ENCODE measurements at regions not wholly inside any gene's neighbourhood (a gene's known extent, or its start where the extent isn't known, plus 50 kb on each side); places are given as distances from the start of the nearest gene placed in this dataset.
"Not testable (repeated sequence)": the region's sequence is repeated elsewhere in the genome, so short reads cannot be mapped to it uniquely, and the experiment has no call there.

DNA sequence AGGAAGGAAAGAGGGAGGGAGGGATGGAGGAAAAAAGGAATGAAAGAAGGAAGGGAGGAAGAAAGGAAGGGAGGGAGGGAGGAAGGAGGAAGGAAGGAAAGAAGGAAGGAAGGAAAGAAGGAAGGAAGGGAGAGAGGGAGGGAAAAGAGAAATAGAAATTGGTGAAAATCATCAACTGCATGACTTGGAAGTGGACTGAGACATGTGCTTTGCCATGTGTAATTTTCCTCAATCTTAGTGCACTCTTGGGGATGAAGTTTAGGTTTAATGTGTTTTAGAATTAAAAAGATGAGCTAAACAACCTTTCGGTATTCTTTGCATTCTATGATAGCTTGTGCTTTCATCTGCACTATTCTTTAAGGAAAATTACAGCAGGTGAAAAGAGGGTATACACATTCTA is 320.1 kb upstream of the GALNT5 start:
- in situ Hi-C loops (cut with MboI; ENCODE audit: low pct_unique_long_range_greater_than_20kb in 2 of 9, low sequenced_read_pairs in 9 of 9, unreplicated experiment in 9 of 9) = no loop called here
- no peak for ATAC-seq (replicated peaks in 6 of 8)
- no peak overlapping the region for H3K27ac ChIP-seq
- H3K4me3 ChIP-seq = no peak overlapping the region
- H3K4me1 ChIP-seq (replicated peaks in 1 of 2) = no peaks in the 10 kb centered on the region
- 0 to 100% (median 80%) methylated on average over 1 of the region's 1 CpG; no CpG with 5 or more reads in 1 of the 10 experiments for WGBS, 10 experiments

DNA sequence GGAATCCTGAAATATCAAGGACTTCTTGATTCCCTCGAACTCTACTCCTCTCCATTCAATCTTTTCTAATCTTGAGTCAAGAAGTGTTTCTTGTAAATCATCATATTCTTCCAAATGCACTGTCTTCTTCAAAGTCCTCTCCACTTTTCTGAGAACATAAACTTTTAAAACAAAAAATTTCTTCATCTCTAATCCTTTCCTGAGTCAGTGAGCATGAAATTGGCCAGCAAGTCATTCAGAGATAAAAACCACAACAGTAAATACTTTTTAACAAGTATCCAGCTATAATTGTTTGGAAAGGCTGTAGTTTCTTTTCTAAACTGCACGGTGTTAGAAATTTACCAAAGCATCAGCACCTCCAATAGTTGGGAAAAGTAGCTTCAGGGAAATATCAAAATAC is 312.6 kb upstream of the GALNT5 start:
- Histone ChIP-seq H3K4me1 (replicated peaks in 1 of 2) (no peaks in the 10 kb centered on the region), H3K27ac (no peak overlapping the region), H3K4me3 (no peak overlapping the region)
- ATAC-seq (replicated peaks in 6 of 8) = no peak
- WGBS, 10 experiments = 0 to 90% (median 53%) methylated on average over 1 to 2 of the region's 2 CpGs; no CpG with 5 or more reads in 2 of the 10 experiments
- in situ Hi-C loops (cut with MboI; ENCODE audit: low pct_unique_long_range_greater_than_20kb in 2 of 9, low sequenced_read_pairs in 9 of 9, unreplicated experiment in 9 of 9) = no loop called here

DNA sequence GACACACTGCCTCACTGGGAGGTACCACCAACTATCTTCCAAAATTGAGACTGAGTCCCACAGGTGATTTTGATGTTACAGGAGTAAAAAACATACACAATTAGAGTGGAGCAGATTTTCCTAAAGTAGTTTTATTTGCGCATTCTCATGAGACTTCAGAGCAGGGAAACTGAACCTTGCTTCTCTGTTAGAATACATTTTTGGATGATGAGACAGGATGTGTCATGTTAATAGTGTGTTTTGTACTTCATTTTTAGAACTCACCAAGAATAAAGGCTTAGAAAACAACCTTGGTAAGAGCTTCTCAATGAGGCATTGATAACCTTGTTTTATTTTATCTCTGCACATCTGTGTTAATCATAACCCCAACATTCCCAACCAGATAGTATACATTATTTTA is 310.2 kb upstream of the GALNT5 start:
- in situ Hi-C loops (cut with MboI; ENCODE audit: low pct_unique_long_range_greater_than_20kb in 2 of 9, low sequenced_read_pairs in 9 of 9, unreplicated experiment in 9 of 9) = no loop called here
- 67 to 100% (median 100%) methylated on average over 1 of the region's 1 CpG; no CpG with 5 or more reads in 2 of the 10 experiments for WGBS, 10 experiments
- no peak for ATAC-seq (replicated peaks in 6 of 8)
- Histone ChIP-seq H3K4me3 (no peak overlapping the region), H3K4me1 (replicated peaks in 1 of 2) (no peaks in the 10 kb centered on the region), H3K27ac (no peak overlapping the region)

DNA sequence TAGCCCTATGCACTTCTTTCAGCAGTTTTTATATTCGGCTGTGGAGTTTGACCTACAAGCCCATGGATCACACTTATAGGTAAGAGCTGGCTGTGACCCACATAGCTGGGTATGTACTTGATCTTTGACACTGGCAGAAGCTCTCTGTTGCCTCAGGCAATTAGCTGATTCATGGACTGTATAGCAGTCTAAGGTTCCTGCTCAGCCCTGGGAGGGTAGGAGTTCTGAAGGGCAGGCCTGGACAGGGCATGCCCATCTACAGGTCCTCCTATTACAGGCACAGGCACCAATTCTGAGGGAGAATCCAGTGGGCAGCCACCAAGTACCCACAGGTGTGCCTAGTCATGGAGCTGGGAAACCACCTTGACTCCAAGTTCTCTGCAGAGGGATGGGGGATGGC is 301.8 kb upstream of the GALNT5 start:
- Histone ChIP-seq H3K4me1 (replicated peaks in 1 of 2) (no peaks in the 10 kb centered on the region), H3K27ac (no peak overlapping the region), H3K4me3 (no peak overlapping the region)
- 38 to 100% (median 87%) methylated on average over 1 of the region's 1 CpG; no CpG with 5 or more reads in 4 of the 10 experiments for WGBS, 10 experiments
- in situ Hi-C loops (cut with MboI; ENCODE audit: low pct_unique_long_range_greater_than_20kb in 2 of 9, low sequenced_read_pairs in 9 of 9, unreplicated experiment in 9 of 9) = no loop called here
- ATAC-seq (replicated peaks in 6 of 8) = peak in 2 of 8 experiments; percentile 57 to 58

DNA sequence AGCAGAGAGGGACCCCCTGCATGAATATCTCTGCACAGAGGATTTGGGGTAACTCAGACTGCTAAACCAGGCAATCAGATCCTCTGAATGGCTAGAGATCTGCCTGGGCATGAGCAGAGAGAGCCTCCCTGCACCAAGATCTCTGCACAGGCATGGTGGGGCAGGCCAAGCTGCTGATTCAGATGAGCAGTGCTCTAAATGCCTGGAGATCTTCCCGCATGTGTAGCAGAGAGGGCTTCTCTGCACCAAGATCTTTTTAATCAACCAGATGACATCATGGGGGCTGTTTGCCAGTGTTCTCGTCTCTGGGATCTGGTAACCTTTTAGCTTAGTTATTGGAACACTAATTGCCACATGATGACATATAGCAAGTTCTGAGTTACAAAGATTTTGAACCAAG is 301.3 kb upstream of the GALNT5 start:
- 0 to 100% (median 85%) methylated on average over 1 to 2 of the region's 2 CpGs; no CpG with 5 or more reads in 1 of the 10 experiments for WGBS, 10 experiments
- in situ Hi-C loops (cut with MboI; ENCODE audit: low pct_unique_long_range_greater_than_20kb in 2 of 9, low sequenced_read_pairs in 9 of 9, unreplicated experiment in 9 of 9) = no loop called here
- Histone ChIP-seq H3K27ac (no peak overlapping the region), H3K4me3 (no peak overlapping the region), H3K4me1 (replicated peaks in 1 of 2) (no peaks in the 10 kb centered on the region)
- peak in 2 of 8 experiments; percentile 41 to 43 for ATAC-seq (replicated peaks in 6 of 8)

DNA sequence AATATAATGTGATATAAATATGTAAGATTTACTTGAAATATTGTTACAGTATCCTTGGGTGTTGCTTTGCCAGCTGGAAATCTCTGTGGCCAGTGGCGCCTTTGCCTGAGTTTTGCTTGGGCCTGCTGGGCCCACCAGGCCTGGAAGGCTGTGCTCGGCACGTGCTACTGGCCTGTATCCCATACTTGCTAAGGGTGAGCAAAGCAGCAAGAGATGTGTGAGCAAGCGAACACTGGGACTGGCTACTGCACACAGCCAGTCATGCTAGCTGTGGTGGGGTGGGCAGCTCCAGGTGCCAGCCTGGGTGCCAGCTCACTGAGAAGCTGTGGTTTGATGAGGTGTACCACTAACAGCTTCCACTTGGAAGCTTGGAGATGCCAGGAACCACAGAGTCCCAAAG is 299.1 kb upstream of the GALNT5 start:
- no peak overlapping the region for H3K4me3 ChIP-seq
- no peak for ATAC-seq (replicated peaks in 6 of 8)
- in situ Hi-C loops (cut with MboI; ENCODE audit: low pct_unique_long_range_greater_than_20kb in 2 of 9, low sequenced_read_pairs in 9 of 9, unreplicated experiment in 9 of 9) = no loop called here
- no peaks in the 10 kb centered on the region for H3K4me1 ChIP-seq (replicated peaks in 1 of 2)
- H3K27ac ChIP-seq = no peak overlapping the region
- WGBS, 10 experiments = 40 to 100% (median 83%) methylated on average over 1 to 3 of the region's 4 CpGs; no CpG with 5 or more reads in 4 of the 10 experiments

DNA sequence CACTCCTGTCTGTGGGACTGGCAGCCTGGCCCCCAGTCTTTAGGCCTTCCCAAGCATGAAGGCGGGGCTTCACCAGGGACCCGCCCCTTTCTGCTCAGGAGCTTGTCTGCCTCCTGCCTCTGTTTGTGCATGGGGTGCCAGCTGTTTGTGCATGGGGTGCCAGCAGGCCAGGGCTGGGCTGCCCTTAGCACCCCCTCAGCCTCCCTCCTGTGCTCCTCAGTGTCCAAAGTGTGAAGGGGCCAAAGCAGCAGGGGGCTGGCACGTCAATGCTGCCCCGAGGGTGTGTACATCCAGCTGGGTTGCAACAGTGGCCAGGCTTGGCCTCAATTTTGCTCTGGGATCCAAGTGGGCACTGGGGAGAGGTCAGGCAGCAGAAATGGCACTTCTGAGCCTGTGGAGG is 298.0 kb upstream of the GALNT5 start:
- no peak for ATAC-seq (replicated peaks in 6 of 8)
- in situ Hi-C loops (cut with MboI; ENCODE audit: low pct_unique_long_range_greater_than_20kb in 2 of 9, low sequenced_read_pairs in 9 of 9, unreplicated experiment in 9 of 9) = no loop called here
- Histone ChIP-seq H3K4me1 (replicated peaks in 1 of 2) (no peaks in the 10 kb centered on the region), H3K4me3 (no peak overlapping the region), H3K27ac (no peak overlapping the region)
- WGBS, 10 experiments = 60 to 100% (median 92%) methylated on average over 1 to 2 of the region's 4 CpGs; no CpG with 5 or more reads in 7 of the 10 experiments

DNA sequence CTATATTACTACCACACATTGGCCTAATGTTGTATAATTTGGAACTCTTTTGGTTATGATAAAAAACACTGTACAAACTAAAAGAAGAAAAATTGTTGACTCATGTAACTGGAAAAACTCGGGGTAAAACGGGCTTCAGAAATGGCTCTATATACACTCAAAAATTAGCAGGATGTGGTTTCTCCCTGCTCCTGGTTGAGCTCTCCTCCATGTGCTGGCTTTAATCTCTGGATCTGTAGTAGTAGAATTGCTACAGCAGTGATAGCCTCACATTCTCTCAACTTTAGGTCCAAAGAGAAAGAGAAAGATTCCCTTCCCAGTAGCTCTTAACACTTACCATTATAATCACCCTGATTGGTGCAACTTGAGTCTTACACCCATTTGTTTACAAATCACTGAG is 274.9 kb upstream of the GALNT5 start:
- Histone ChIP-seq H3K27ac (no peak overlapping the region), H3K4me1 (replicated peaks in 1 of 2) (peaks cover 0 to 4% of the 10 kb centered on the region in 2 donors), H3K4me3 (no peak overlapping the region)
- in situ Hi-C loops (cut with MboI; ENCODE audit: low pct_unique_long_range_greater_than_20kb in 2 of 9, low sequenced_read_pairs in 9 of 9, unreplicated experiment in 9 of 9) = no loop called here
- no peak for ATAC-seq (replicated peaks in 6 of 8)
- 58 to 95% (median 93%) methylated on average over 2 of the region's 2 CpGs; no CpG with 5 or more reads in 5 of the 10 experiments for WGBS, 10 experiments

DNA sequence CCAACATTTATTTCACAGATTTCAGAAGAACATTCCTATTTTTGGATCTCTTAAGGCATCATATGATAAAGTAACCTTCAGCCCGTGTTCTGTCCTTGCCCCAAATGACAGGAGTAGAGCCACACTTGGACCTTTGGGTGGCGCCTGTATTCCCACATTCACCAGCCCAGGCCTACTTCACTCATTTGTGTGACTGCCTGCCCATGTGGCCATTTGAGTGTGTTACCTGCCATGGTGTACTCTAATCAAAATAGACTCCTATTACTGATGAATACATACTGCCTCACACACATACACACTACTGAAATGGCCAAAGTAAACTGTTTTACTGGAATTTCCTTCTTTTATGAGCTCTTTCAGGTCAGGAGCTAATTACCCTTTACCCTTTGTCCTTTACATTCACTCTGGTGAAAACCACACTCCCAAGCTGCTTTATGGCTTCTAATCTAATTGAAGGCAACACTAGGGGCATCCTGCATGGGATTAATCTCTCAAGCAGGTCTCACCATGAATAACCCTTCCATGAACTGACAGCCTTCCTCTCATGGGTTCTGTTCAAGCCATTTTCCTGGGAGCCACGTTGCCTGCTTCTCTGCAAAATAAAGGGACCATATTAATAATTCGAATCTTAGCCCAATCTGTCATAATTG is 271.0 kb upstream of the GALNT5 start:
- no peak for ATAC-seq (replicated peaks in 6 of 8)
- H3K27ac ChIP-seq = no peak overlapping the region
- no peak overlapping the region for H3K4me3 ChIP-seq
- WGBS, 10 experiments = 13 to 86% (median 33%) methylated on average over 1 to 4 of the region's 4 CpGs; no CpG with 5 or more reads in 1 of the 10 experiments
- peaks cover 0 to 4% of the 10 kb centered on the region in 2 donors for H3K4me1 ChIP-seq (replicated peaks in 1 of 2)
- in situ Hi-C loops (cut with MboI; ENCODE audit: low pct_unique_long_range_greater_than_20kb in 2 of 9, low sequenced_read_pairs in 9 of 9, unreplicated experiment in 9 of 9) = no loop called here

DNA sequence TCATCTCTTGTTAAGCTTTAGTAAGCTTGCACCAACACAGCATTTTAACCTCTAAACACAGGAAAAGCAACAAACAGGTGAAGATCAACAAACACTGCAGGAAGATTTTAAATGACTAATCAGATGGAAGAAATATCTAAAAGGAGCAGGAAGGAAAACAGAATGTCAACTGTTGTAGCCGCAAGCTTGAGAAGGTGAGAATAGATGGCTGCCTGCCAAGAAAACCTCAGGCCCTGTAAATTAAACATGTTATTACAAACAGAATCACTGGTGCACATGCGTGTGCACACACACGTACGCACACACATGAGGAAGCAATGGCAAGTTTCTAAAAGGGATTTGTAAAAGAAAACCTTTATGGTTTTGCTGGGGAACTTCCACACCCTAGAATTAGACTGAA is 257.8 kb upstream of the GALNT5 start:
- 60 to 100% (median 96%) methylated on average over 1 to 4 of the region's 4 CpGs for WGBS, 10 experiments
- no peak overlapping the region for H3K4me3 ChIP-seq
- H3K4me1 ChIP-seq (replicated peaks in 1 of 2) = no peaks in the 10 kb centered on the region
- no peak overlapping the region for H3K27ac ChIP-seq
- in situ Hi-C loops (cut with MboI; ENCODE audit: low pct_unique_long_range_greater_than_20kb in 2 of 9, low sequenced_read_pairs in 9 of 9, unreplicated experiment in 9 of 9) = no loop called here
- no peak for ATAC-seq (replicated peaks in 6 of 8)

DNA sequence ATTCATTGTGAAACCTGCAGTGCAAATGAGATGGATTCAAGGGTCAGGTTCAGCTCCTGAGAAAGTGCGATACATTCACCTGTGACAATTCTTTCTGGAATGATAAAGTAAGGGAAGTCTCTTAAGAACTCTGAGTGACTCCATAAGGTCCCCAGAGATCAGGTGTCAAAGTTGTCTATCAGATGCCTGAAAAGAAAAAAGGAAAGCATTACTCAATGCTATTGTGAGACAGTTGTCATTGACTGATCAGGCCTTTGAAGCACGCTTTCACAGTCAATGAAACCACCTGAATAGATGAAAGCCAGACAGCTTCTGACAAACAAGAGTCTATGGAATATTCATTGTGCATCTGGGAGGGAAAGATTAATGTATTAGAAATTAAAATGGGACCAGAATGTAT is 252.7 kb upstream of the GALNT5 start:
- Histone ChIP-seq H3K4me3 (no peak overlapping the region), H3K4me1 (replicated peaks in 1 of 2) (no peaks in the 10 kb centered on the region), H3K27ac (no peak overlapping the region)
- no peak for ATAC-seq (replicated peaks in 6 of 8)
- 32 to 100% (median 83%) methylated on average over 1 to 2 of the region's 2 CpGs; no CpG with 5 or more reads in 1 of the 10 experiments for WGBS, 10 experiments
- in situ Hi-C loops (cut with MboI; ENCODE audit: low pct_unique_long_range_greater_than_20kb in 2 of 9, low sequenced_read_pairs in 9 of 9, unreplicated experiment in 9 of 9) = no loop called here

DNA sequence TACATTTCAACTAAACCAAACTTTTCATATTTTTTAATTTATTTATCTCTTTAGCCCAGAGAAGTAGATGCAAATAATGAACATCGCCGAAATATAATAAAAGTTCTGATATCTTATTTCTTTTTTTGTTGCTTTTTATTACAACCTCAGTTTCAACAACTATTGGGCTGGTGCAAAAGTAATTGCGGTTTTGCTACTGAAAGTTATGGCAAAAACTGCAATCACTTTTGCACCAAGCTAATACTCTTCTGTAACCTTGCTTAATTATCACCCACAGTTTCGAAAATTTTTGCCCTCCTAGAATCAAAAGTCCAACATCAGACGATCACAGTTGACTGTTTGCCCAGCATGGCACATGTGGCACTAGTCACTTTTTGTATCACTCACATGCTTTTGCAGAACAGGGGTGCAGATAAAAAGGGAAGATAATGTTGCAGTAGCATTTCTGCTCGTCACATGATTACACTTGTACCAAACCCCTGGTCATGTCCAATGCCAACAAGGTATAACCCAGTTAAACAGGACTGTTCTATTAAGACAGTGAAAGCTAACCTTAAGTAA is 242.4 kb upstream of the GALNT5 start:
- no peaks in the 10 kb centered on the region for H3K4me1 ChIP-seq (replicated peaks in 1 of 2)
- in situ Hi-C loops (cut with MboI; ENCODE audit: low pct_unique_long_range_greater_than_20kb in 2 of 9, low sequenced_read_pairs in 9 of 9, unreplicated experiment in 9 of 9) = no loop called here
- H3K4me3 ChIP-seq = no peak overlapping the region
- H3K27ac ChIP-seq = no peak overlapping the region
- no peak for ATAC-seq (replicated peaks in 6 of 8)
- WGBS, 10 experiments = 50 to 100% (median 86%) methylated on average over 1 to 6 of the region's 6 CpGs

DNA sequence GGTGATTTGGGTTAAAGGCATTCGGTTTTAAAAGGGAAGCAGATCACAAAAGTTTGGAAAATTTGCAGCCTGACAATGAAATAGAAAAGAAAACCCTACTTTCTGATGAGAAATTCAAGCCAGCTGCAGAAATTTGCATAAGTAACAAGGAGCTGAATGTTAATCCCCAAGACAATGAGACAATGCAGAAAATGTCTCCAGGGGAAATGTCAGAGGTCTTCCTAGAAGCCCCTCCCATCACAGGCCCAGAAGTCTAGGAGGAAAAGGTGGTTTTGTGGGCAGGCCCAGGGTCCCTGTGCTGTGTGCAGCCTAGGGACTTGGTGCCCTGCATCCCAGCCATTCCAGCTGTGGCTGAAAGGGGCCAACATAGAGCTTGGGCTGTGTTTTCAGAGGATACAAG is 234.2 kb upstream of the GALNT5 start:
- H3K27ac ChIP-seq; H3K4me3 ChIP-seq; in situ Hi-C loops (cut with MboI; ENCODE audit: low pct_unique_long_range_greater_than_20kb in 2 of 9, low sequenced_read_pairs in 9 of 9, unreplicated experiment in 9 of 9); H3K4me1 ChIP-seq (replicated peaks in 1 of 2): not testable (repeated sequence)
- 0 to 71% (median 45%) methylated on average over 1 of the region's 1 CpG for WGBS, 10 experiments
- ATAC-seq (replicated peaks in 6 of 8) = peak in 1 of 8 experiments; percentile 20

DNA sequence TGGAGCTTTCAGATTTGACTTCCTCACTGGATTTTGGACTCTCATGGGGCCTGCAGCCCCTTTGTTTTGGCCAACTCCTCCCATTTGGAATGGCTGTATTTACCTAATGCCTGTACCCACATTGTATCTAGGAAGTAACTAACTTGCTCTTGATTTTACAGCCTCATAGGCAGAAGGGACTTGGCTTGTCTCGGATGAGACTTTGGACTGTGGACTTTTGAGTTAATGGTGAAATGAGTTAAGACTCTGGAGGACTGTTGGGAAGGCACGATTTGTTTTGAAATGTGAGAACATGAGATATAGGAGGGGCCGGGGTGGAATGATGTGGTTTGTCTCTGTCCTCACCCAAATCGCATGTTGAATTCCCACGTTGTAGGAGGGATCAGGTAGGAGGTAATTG is 233.4 kb upstream of the GALNT5 start:
- in situ Hi-C loops (cut with MboI; ENCODE audit: low pct_unique_long_range_greater_than_20kb in 2 of 9, low sequenced_read_pairs in 9 of 9, unreplicated experiment in 9 of 9) = no loop called here
- no peak for ATAC-seq (replicated peaks in 6 of 8)
- no peaks in the 10 kb centered on the region for H3K4me1 ChIP-seq (replicated peaks in 1 of 2)
- H3K27ac ChIP-seq = no peak overlapping the region
- no peak overlapping the region for H3K4me3 ChIP-seq
- 0 to 100% (median 78%) methylated on average over 1 to 5 of the region's 5 CpGs; no CpG with 5 or more reads in 4 of the 10 experiments for WGBS, 10 experiments

All from motor neuron (in vitro differentiated cells).